HG03460 (cell line): ENCODE measurements at regions not wholly inside any gene's neighbourhood (a gene's known extent, or its start where the extent isn't known, plus 50 kb on each side); places are given as distances from the start of the nearest gene placed in this dataset.

Experiments
- ATAC-seq: cut with Tn5 transposase; IDR thresholded peaks from one replicate; pipeline ENCODE4 v1.9.1; 2021; ENCODE audit not compliant: unreplicated experiment

GRCh38 chr5:40416098-40416497 lies 263.6 kb upstream of the PTGER4 start:
- ATAC-seq: no peak

- ATAC-seq: no peak
Measured at GRCh38 chr5:40414922-40415321, 264.8 kb upstream of the PTGER4 start.

- no peak for ATAC-seq
Measured at GRCh38 chr5:40413743-40414142, 266.0 kb upstream of the PTGER4 start.

- ATAC-seq: no peak
Measured at GRCh38 chr5:40412771-40413170, 266.9 kb upstream of the PTGER4 start.

GRCh38 chr5:40410964-40411635 lies 268.6 kb upstream of the PTGER4 start:
- ATAC-seq: no peak

- no peak for ATAC-seq
Measured at GRCh38 chr5:40410231-40410861, 269.4 kb upstream of the PTGER4 start.

- ATAC-seq: no peak
Measured at GRCh38 chr5:40409601-40410000, 270.1 kb upstream of the PTGER4 start.

GRCh38 chr5:40406741-40407211 lies 272.9 kb upstream of the PTGER4 start:
- ATAC-seq: no peak

GRCh38 chr5:40405996-40406740 lies 273.5 kb upstream of the PTGER4 start:
- ATAC-seq: no peak

- ATAC-seq: no peak
Measured at GRCh38 chr5:40405230-40405629, 274.5 kb upstream of the PTGER4 start.

DNA sequence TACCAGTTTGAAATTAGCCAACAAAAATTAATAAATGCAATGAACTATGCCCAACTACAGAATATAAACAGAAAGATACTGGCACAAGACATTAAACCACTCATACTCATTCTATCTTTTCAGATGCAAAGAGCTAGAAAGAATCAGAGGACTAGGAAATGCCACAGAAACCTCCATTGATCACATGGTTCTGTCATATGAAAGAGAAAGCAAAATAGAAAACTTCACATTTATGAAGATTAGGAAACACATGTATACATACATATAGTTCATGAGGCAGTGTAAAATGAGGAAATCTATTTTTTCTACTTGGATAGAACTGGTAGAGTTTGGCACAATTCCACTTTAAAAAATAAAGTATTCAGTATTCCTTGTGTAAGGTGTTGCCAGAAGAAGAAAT lies 275.1 kb upstream of the PTGER4 start:
- peak; percentile 69 for ATAC-seq

GRCh38 chr5:40402007-40402364 lies 277.7 kb upstream of the PTGER4 start:
- ATAC-seq: no peak

DNA sequence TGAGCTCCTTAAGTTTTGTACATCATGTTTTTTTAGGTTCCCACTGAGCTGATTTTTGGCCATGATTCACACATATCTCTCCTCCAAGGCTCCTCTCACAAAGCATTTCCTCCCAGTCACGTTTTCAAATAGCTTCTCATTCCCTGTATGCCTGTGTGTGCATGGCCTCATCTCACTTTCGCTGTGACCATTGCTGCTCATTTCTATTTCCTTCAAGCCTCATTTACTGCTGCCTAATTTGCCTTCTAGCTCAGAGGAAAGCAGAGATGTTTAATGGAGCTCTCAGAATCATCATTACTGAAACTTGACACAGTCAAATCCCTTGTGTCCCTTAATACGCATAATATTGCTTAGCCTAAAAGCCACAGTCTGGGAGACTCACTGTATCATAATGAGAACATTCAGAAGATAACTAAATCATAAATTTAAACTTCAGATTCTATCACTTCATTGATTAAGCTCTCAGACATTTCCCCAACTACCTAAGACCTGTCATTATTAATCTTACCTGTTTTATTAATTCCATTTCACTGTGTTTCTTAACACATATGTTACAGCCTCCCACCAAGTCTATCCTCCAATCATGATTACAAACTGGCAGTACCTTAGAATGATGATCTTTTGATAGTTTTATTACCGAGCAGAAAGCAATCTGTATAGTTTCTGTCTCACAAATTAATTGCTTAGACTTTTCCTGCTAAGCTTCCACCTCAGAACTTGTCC lies 278.3 kb upstream of the PTGER4 start:
- ATAC-seq: peak; percentile 56

- no peak for ATAC-seq
Measured at GRCh38 chr5:40400245-40400644, 279.5 kb upstream of the PTGER4 start.

DNA sequence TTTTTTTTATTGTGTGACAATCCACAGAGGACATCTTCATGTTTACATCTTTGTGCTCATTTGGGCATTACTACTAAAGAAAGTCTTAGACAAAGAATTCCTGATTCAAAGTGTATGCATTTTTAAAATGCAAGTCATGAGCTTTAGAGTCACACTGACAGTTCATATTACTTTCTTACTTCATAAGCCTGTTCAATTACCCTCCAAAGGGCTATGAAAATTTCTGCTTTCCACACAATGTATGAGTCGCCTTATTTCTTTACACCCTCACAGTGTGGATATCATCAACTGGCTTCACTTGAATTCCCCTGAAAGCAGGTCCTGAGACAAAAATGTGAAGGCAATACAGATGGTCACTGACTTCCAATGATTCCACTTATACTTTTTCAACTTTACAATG lies 280.4 kb upstream of the PTGER4 start:
- no peak for ATAC-seq

- no peak for ATAC-seq
Measured at GRCh38 chr5:40397976-40398375, 281.7 kb upstream of the PTGER4 start.

- no peak for ATAC-seq
Measured at GRCh38 chr5:40397091-40397490, 282.6 kb upstream of the PTGER4 start.

- ATAC-seq: no peak
Measured at GRCh38 chr5:40396317-40396716, 283.4 kb upstream of the PTGER4 start.

DNA sequence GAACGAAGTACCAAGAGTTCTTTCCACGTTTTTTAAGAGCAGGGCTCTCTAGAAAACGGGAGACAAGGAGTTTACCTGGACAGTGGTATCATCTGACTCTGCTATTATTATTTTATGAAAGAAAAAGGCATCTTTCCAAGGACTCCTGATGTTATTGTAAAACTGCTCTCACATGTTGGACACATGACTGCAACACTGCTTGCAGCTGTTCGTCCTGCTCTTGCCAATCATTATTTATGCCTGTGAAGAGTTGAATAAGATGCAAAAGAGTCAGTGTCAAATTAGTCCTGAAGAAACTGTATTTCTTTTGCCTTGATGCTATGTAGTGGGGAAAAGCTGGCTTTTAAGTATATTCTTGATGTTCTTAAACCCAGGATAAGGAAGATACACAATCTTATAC lies 284.5 kb upstream of the PTGER4 start:
- ATAC-seq: no peak

GRCh38 chr5:40394698-40395097 lies 285.0 kb upstream of the PTGER4 start:
- ATAC-seq: no peak

DNA sequence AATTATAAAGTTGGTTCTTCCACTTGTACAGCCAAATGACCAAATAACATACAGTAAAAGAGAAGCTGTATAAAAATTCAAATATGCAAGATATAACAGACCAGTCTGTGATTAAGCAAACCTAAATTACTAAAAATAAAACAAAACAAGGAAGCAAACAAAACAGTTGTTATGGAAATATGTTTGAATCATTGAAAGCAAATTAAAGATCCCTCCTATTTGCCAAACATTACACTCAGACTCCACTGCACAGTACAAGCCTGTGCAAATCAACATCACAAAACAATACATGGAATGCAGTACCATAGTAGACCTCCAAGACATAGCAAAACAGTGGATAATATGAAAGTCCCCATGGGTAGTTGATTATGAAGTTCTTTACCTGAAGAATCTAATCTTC lies 288.1 kb upstream of the PTGER4 start:
- ATAC-seq: no peak
